BE2C (cell line): ENCODE measurements at regions not wholly inside any gene's neighbourhood (a gene's known extent, or its start where the extent isn't known, plus 50 kb on each side); places are given as distances from the start of the nearest gene placed in this dataset.
"Not testable (repeated sequence)": the region's sequence is repeated elsewhere in the genome, so short reads cannot be mapped to it uniquely, and the experiment has no call there.

Experiments used
- DNase-seq: peaks from one replicate; pipeline ENCODE4 v3.0.0-alpha.2; 2020
- H3K27me3 ChIP-seq: fragments of 250-450 bp; sonication (Bioruptor Pico); 2 replicates; pipeline ENCODE4 v1.5.1; 2020; ENCODE audit warnings: mild to moderate bottlenecking
- H3K36me3 ChIP-seq: fragments of 250-450 bp; sonication (Bioruptor Pico); 2 replicates; pipeline ENCODE4 v1.5.1; 2020; ENCODE audit warnings: mild to moderate bottlenecking
- H3K4me1 ChIP-seq: fragments of 250-450 bp; sonication (Bioruptor Pico); 2 replicates; pipeline ENCODE4 v1.5.1; 2020
- H3K4me3 ChIP-seq: 2 replicates; pipeline ENCODE4 v1.5.1; 2011; ENCODE audit warnings: low read depth, low read length
- H3K9me3 ChIP-seq: fragments of 250-450 bp; sonication (Bioruptor Pico); 2 replicates; pipeline ENCODE4 v1.5.1; 2020
- TF ChIP-seq, protein P1 (sequence below): IDR thresholded peaks from 2 replicates; pipeline ENCODE4 v1.5.1; 2012; ENCODE audit warnings: mild to moderate bottlenecking, low read depth, low read length

GRCh38 chr20:48333707-48334106 lies 494.1 kb downstream of the PREX1 start:
- Histone ChIP-seq H3K36me3 (no peaks in the 10 kb centered on the region), H3K4me1 (peaks cover 8% of the 10 kb centered on the region), H3K9me3 (no peaks in the 10 kb centered on the region; the same call in 1 of the 2 replicates), H3K4me3 (no peak overlapping the region), H3K27me3 (no peaks in the 10 kb centered on the region)
- TF ChIP-seq, protein P1, sequence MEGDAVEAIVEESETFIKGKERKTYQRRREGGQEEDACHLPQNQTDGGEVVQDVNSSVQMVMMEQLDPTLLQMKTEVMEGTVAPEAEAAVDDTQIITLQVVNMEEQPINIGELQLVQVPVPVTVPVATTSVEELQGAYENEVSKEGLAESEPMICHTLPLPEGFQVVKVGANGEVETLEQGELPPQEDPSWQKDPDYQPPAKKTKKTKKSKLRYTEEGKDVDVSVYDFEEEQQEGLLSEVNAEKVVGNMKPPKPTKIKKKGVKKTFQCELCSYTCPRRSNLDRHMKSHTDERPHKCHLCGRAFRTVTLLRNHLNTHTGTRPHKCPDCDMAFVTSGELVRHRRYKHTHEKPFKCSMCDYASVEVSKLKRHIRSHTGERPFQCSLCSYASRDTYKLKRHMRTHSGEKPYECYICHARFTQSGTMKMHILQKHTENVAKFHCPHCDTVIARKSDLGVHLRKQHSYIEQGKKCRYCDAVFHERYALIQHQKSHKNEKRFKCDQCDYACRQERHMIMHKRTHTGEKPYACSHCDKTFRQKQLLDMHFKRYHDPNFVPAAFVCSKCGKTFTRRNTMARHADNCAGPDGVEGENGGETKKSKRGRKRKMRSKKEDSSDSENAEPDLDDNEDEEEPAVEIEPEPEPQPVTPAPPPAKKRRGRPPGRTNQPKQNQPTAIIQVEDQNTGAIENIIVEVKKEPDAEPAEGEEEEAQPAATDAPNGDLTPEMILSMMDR, result no peak
- DNase-seq, result no peak

DNA sequence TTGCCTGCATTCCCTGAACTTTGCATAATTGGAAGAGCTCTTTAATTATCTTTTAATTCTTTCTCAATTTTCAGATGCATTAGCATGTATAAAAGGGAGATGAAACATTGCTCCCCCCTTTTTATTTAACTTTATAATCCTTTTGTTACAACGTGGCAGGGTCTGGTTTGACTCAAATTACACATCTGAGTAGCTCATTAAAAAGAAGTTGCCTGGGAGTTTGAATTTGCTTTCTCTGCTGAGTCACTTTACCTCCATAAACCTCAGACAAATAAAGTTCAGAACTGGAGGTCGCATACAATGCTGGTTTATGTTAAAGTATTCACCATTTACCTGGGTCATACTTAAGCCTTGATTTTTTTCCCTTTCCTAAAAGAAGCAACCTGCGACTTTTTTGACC lies 495.2 kb downstream of the PREX1 start:
- Histone ChIP-seq H3K27me3 (no peaks in the 10 kb centered on the region), H3K4me1 (peaks cover 8% of the 10 kb centered on the region), H3K4me3 (no peak overlapping the region), H3K36me3 (no peaks in the 10 kb centered on the region), H3K9me3 (no peaks in the 10 kb centered on the region; the same call in 1 of the 2 replicates)
- TF ChIP-seq, protein P1, result no peak
- no peak for DNase-seq

- Histone ChIP-seq H3K9me3 (no peaks in the 10 kb centered on the region), H3K27me3 (no peaks in the 10 kb centered on the region), H3K4me3 (no peak overlapping the region), H3K36me3 (no peaks in the 10 kb centered on the region), H3K4me1 (peaks cover 8% of the 10 kb centered on the region)
- TF ChIP-seq, protein P1, result no peak
- no peak for DNase-seq
Measured at GRCh38 chr20:48331518-48332286, 496.1 kb downstream of the PREX1 start.

GRCh38 chr20:48329676-48330664 lies 497.8 kb downstream of the PREX1 start:
- Histone ChIP-seq H3K4me3 (no peak overlapping the region), H3K9me3 (no peaks in the 10 kb centered on the region), H3K36me3 (no peaks in the 10 kb centered on the region), H3K4me1 (peaks cover 8% of the 10 kb centered on the region), H3K27me3 (no peaks in the 10 kb centered on the region)
- TF ChIP-seq, protein P1, result peak; percentile 76
- DNase-seq, result peak; percentile 71

GRCh38 chr20:48329031-48329615 lies 498.7 kb downstream of the PREX1 start:
- Histone ChIP-seq H3K4me3 (no peak overlapping the region), H3K36me3 (no peaks in the 10 kb centered on the region), H3K27me3 (no peaks in the 10 kb centered on the region), H3K9me3 (no peaks in the 10 kb centered on the region), H3K4me1 (peaks cover 8% of the 10 kb centered on the region)
- DNase-seq, result no peak
- TF ChIP-seq, protein P1, result no peak

GRCh38 chr20:48327848-48328247 lies 500.0 kb downstream of the PREX1 start:
- not testable (repeated sequence) for H3K27me3 ChIP-seq, H3K36me3 ChIP-seq, H3K4me3 ChIP-seq, H3K4me1 ChIP-seq, H3K9me3 ChIP-seq, DNase-seq
